SK-N-SH (cell line): ENCODE measurements at regions not wholly inside any gene's neighbourhood (a gene's known extent, or its start where the extent isn't known, plus 50 kb on each side); places are given as distances from the start of the nearest gene placed in this dataset.
"Not testable (repeated sequence)": the region's sequence is repeated elsewhere in the genome, so short reads cannot be mapped to it uniquely, and the experiment has no call there.

Experiments
- CTCF ChIA-PET: fragments of 300-600, 350-600 bp; formaldehyde crosslinking; extraction: SDS; loops from one replicate; lab custom pipeline; 2021; lab: Yijun Ruan, JAX
- POLR2A ChIA-PET: fragments of 350-600 bp; sonication (Branson Sonifier 250); formaldehyde crosslinking; extraction: SDS; loops from one replicate; lab custom pipeline; 2020; ENCODE audit warnings: antibody characterized with exemption, inconsistent platforms; lab: Yijun Ruan, JAX
- DNase-seq: peaks from one replicate; pipeline ENCODE4 v3.0.0; 2012
- H2AFZ ChIP-seq: fragments of 200-600 bp; sonication (generic); 2 replicates; pipeline ENCODE4 v1.8.1; 2016; ENCODE audit warnings: antibody characterized with exemption, mild to moderate bottlenecking, low read depth
- H3F3A ChIP-seq: fragments of 200-600 bp; sonication (generic); replicated peaks from 2 replicates; pipeline ENCODE3; 2016; ENCODE audit warnings: antibody characterized with exemption, mild to moderate bottlenecking; ENCODE audit not compliant: insufficient read depth
- H3K27ac ChIP-seq, 2 experiments: fragments of 200-500 bp in 1 of 2; fragments of 200-600 bp in 1 of 2; sonication (Bioruptor generic) in 1 of 2; sonication (generic), shearing (Covaris generic) in 1 of 2; 2 replicates each; pipeline versions ENCODE4 v1.5.1 to v1.6.1; 2014 to 2016; ENCODE audit warnings: low read depth in 2 of 2, inconsistent platforms in 1 of 2, low read length in 1 of 2, mild to moderate bottlenecking in 1 of 2, mixed read lengths in 1 of 2
- H3K27me3 ChIP-seq: fragments of 200-600 bp; sonication (generic), shearing (Covaris generic); 2 replicates; pipeline ENCODE4 v1.6.1; 2016; ENCODE audit warnings: mixed run types; ENCODE audit not compliant: insufficient read depth
- H3K36me3 ChIP-seq, 2 experiments: fragments of 200-500 bp in 1 of 2; fragments of 200-600 bp in 1 of 2; sonication (Bioruptor generic) in 1 of 2; sonication (generic) in 1 of 2; replicated peaks in 1 of 2; 2 replicates each; pipeline versions ENCODE3 to v1.5.1; 2014 to 2016; ENCODE audit warnings: low read length in 1 of 2, mild to moderate bottlenecking in 1 of 2; ENCODE audit not compliant: insufficient read depth in 2 of 2, control insufficient read depth in 1 of 2
- H3K4me1 ChIP-seq, 2 experiments: fragments of 200-500 bp in 1 of 2; fragments of 200-600 bp in 1 of 2; sonication (Bioruptor generic) in 1 of 2; sonication (generic), shearing (Covaris generic) in 1 of 2; 2 replicates each; pipeline versions ENCODE4 v1.5.1 to v1.6.1; 2014 to 2016; ENCODE audit warnings: low read depth in 1 of 2, low read length in 1 of 2, mixed run types in 1 of 2; ENCODE audit not compliant: insufficient read depth in 2 of 2, control insufficient read depth in 1 of 2
- H3K4me2 ChIP-seq: fragments of 200-600 bp; sonication (generic), shearing (Covaris generic); 2 replicates; pipeline ENCODE4 v1.6.1; 2017; ENCODE audit warnings: mixed run types
- H3K4me3 ChIP-seq, 2 experiments: fragments of 200-500 bp in 1 of 2; fragments of 200-600 bp in 1 of 2; sonication (Bioruptor generic) in 1 of 2; sonication (generic), shearing (Covaris generic) in 1 of 2; 2 replicates each; pipeline versions ENCODE4 v1.5.1 to v1.8.1; 2014 to 2016; ENCODE audit warnings: low read depth in 2 of 2, inconsistent platforms in 1 of 2, low read length in 1 of 2, mild to moderate bottlenecking in 1 of 2, mixed read lengths in 1 of 2, moderate library complexity in 1 of 2
- H3K79me2 ChIP-seq: fragments of 200-600 bp; sonication (generic); 2 replicates; pipeline ENCODE4 v1.8.1; 2017; ENCODE audit warnings: mild to moderate bottlenecking; ENCODE audit not compliant: insufficient read depth
- H3K9ac ChIP-seq: fragments of 200-600 bp; sonication (generic); 2 replicates; pipeline ENCODE4 v1.6.1; 2017; ENCODE audit warnings: mixed run types
- H3K9me2 ChIP-seq: fragments of 200-600 bp; sonication (generic); 2 replicates; pipeline ENCODE4 v1.6.1; 2017; ENCODE audit warnings: mixed run types
- H3K9me3 ChIP-seq: fragments of 200-600 bp; sonication (generic); 2 replicates; pipeline ENCODE4 v1.6.1; 2017; ENCODE audit warnings: mixed run types, mild to moderate bottlenecking, moderate library complexity
- H4K20me1 ChIP-seq: fragments of 200-600 bp; sonication (generic); 2 replicates; pipeline ENCODE4 v1.6.1; 2017; ENCODE audit warnings: mild to moderate bottlenecking, mixed run types; ENCODE audit not compliant: insufficient read depth
- WGBS: methylation state at CpG from one replicate; pipeline ENCODE4 v1.1.6; 2017; ENCODE audit warnings: low lambda C conversion rate; 5-methylcytosine and 5-hydroxymethylcytosine counted together

GRCh38 chr6:60818072-60818471, 1468.0 kb downstream of the KHDRBS2 start:
- H3K4me2 ChIP-seq, H3F3A ChIP-seq, H3K9me2 ChIP-seq, H3K4me3 ChIP-seq, H3K27ac ChIP-seq, DNase-seq, H4K20me1 ChIP-seq, H3K27me3 ChIP-seq, CTCF ChIA-PET, POLR2A ChIA-PET, H2AFZ ChIP-seq, H3K9me3 ChIP-seq, H3K9ac ChIP-seq, H3K36me3 ChIP-seq, H3K4me1 ChIP-seq, H3K79me2 ChIP-seq: not testable (repeated sequence)
- WGBS = 6% methylated on average over 2 of the region's 2 CpGs

GRCh38 chr6:60814784-60815183, 1471.2 kb downstream of the KHDRBS2 start:
- H3K9me2 ChIP-seq, H3K9ac ChIP-seq, H3K4me3 ChIP-seq, H3K27ac ChIP-seq, H3K9me3 ChIP-seq, H3K79me2 ChIP-seq, H3F3A ChIP-seq, DNase-seq, POLR2A ChIA-PET, H3K36me3 ChIP-seq, H3K27me3 ChIP-seq, CTCF ChIA-PET, H4K20me1 ChIP-seq, H2AFZ ChIP-seq, H3K4me1 ChIP-seq, H3K4me2 ChIP-seq: not testable (repeated sequence)
- whole genome bisulfite sequencing = 0% methylated on average over 1 of the region's 1 CpG

- CTCF ChIA-PET, H3K4me1 ChIP-seq, H3K4me2 ChIP-seq, H3K27me3 ChIP-seq, H3K27ac ChIP-seq, H2AFZ ChIP-seq, H3K9me2 ChIP-seq, H3K79me2 ChIP-seq, POLR2A ChIA-PET, H4K20me1 ChIP-seq, DNase-seq, H3K9ac ChIP-seq, H3F3A ChIP-seq, H3K9me3 ChIP-seq, H3K36me3 ChIP-seq, H3K4me3 ChIP-seq: not testable (repeated sequence)
- 19% methylated on average over 4 of the region's 4 CpGs for WGBS
These were observed 1472.0 kb downstream of the KHDRBS2 start for GRCh38 chr6:60813897-60814596.

GRCh38 chr6:60810216-60810615, 1475.8 kb downstream of the KHDRBS2 start:
- H3K27ac ChIP-seq, H3K4me2 ChIP-seq, H3K36me3 ChIP-seq, H4K20me1 ChIP-seq, H3K4me1 ChIP-seq, H3K4me3 ChIP-seq, H3K9me2 ChIP-seq, CTCF ChIA-PET, H3K79me2 ChIP-seq, DNase-seq, H3F3A ChIP-seq, H3K9me3 ChIP-seq, H3K27me3 ChIP-seq, H3K9ac ChIP-seq, H2AFZ ChIP-seq, POLR2A ChIA-PET: not testable (repeated sequence)
- WGBS = no CpG with 5 or more reads among the region's 2 CpGs

GRCh38 chr6:60799146-60799545, 1486.9 kb downstream of the KHDRBS2 start:
- POLR2A ChIA-PET, H3K9ac ChIP-seq, H3K27me3 ChIP-seq, H3K4me1 ChIP-seq, H3K9me2 ChIP-seq, H3K4me3 ChIP-seq, DNase-seq, H4K20me1 ChIP-seq, CTCF ChIA-PET, H3K36me3 ChIP-seq, H3F3A ChIP-seq, H3K79me2 ChIP-seq, H2AFZ ChIP-seq, H3K4me2 ChIP-seq, H3K9me3 ChIP-seq, H3K27ac ChIP-seq: not testable (repeated sequence)
- WGBS = 0% methylated on average over 3 of the region's 3 CpGs

- H3K79me2 ChIP-seq, H3K27ac ChIP-seq, DNase-seq, H3K4me2 ChIP-seq, POLR2A ChIA-PET, H2AFZ ChIP-seq, H3K36me3 ChIP-seq, H3F3A ChIP-seq, CTCF ChIA-PET, H4K20me1 ChIP-seq, H3K9me3 ChIP-seq, H3K9ac ChIP-seq, H3K9me2 ChIP-seq, H3K4me3 ChIP-seq, H3K27me3 ChIP-seq, H3K4me1 ChIP-seq: not testable (repeated sequence)
These were observed 1488.2 kb downstream of the KHDRBS2 start for GRCh38 chr6:60797831-60798230.
